Type B pancreatic cell (in vitro differentiated cells): ENCODE measurements at regions not wholly inside any gene's neighbourhood (a gene's known extent, or its start where the extent isn't known, plus 50 kb on each side); places are given as distances from the start of the nearest gene placed in this dataset.

Experiments used
- DNase-seq: peaks from one replicate; pipeline ENCODE4 v3.0.0; 2021; ENCODE audit warnings: mixed read lengths; ENCODE audit not compliant: unreplicated experiment; ENCODE audit errors: extremely low spot score
- H3K27ac Mint-ChIP-seq: 2 replicates; pipeline ENCODE4 v1.8.0; 2021; ENCODE audit warnings: mild to moderate bottlenecking, mixed read lengths
- H3K27me3 Mint-ChIP-seq: 2 replicates; pipeline ENCODE4 v1.8.0; 2021; ENCODE audit warnings: mixed read lengths
- H3K36me3 Mint-ChIP-seq: 2 replicates; pipeline ENCODE4 v1.8.0; 2021; ENCODE audit warnings: mixed read lengths
- H3K4me1 Mint-ChIP-seq: one replicate; pipeline ENCODE4 v1.8.0; 2021; ENCODE audit warnings: mixed read lengths; ENCODE audit not compliant: unreplicated experiment
- H3K4me3 Mint-ChIP-seq: 2 replicates; pipeline ENCODE4 v1.8.0; 2021; ENCODE audit warnings: mild to moderate bottlenecking, mixed read lengths
- H3K9me3 Mint-ChIP-seq: 2 replicates; pipeline ENCODE4 v1.8.0; 2021; ENCODE audit warnings: mixed read lengths
- CTCF ChIP-seq: fragments of 200-600 bp; sonication (generic); conservative IDR thresholded peaks from 2 replicates; pipeline ENCODE4 v1.5.0; 2021; ENCODE audit warnings: antibody characterized with exemption, mild to moderate bottlenecking

GRCh38 chr6:165844232-165844631 lies 181.2 kb upstream of the PDE10A start:
- H3K4me3 Mint-ChIP-seq = no peak overlapping the region
- peaks cover 56% of the 10 kb centered on the region for H3K27me3 Mint-ChIP-seq
- no peak for TF ChIP-seq CTCF
- H3K4me1 Mint-ChIP-seq = peaks cover 22% of the 10 kb centered on the region
- no peak for DNase-seq
- no peak overlapping the region for H3K27ac Mint-ChIP-seq
- H3K9me3 Mint-ChIP-seq = no peaks in the 10 kb centered on the region
- no peaks in the 10 kb centered on the region for H3K36me3 Mint-ChIP-seq

GRCh38 chr6:165843568-165844113 lies 180.6 kb upstream of the PDE10A start:
- H3K9me3 Mint-ChIP-seq = no peaks in the 10 kb centered on the region
- no peak for TF ChIP-seq CTCF
- peaks cover 22% of the 10 kb centered on the region for H3K4me1 Mint-ChIP-seq
- no peaks in the 10 kb centered on the region for H3K36me3 Mint-ChIP-seq
- H3K27me3 Mint-ChIP-seq = peaks cover 54% of the 10 kb centered on the region
- DNase-seq = no peak
- no peak overlapping the region for H3K4me3 Mint-ChIP-seq
- H3K27ac Mint-ChIP-seq = no peak overlapping the region

GRCh38 chr6:165843121-165843520 lies 180.1 kb upstream of the PDE10A start:
- Mint-ChIP-seq H3K27ac (no peak overlapping the region), H3K27me3 (peaks cover 54% of the 10 kb centered on the region), H3K4me3 (no peak overlapping the region), H3K4me1 (peaks cover 22% of the 10 kb centered on the region), H3K36me3 (no peaks in the 10 kb centered on the region), H3K9me3 (no peaks in the 10 kb centered on the region)
- TF ChIP-seq CTCF = no peak
- no peak for DNase-seq

- no peak for DNase-seq
- Mint-ChIP-seq H3K4me3 (no peak overlapping the region), H3K27ac (no peak overlapping the region), H3K4me1 (peaks cover 22% of the 10 kb centered on the region), H3K27me3 (peaks cover 51% of the 10 kb centered on the region), H3K9me3 (no peaks in the 10 kb centered on the region), H3K36me3 (no peaks in the 10 kb centered on the region)
- no peak for TF ChIP-seq CTCF
These were observed 179.4 kb upstream of the PDE10A start for GRCh38 chr6:165842281-165842936.

- no peak overlapping the region for H3K4me3 Mint-ChIP-seq
- H3K4me1 Mint-ChIP-seq = peaks cover 22% of the 10 kb centered on the region
- TF ChIP-seq CTCF = no peak
- no peaks in the 10 kb centered on the region for H3K9me3 Mint-ChIP-seq
- peaks cover 44% of the 10 kb centered on the region for H3K27me3 Mint-ChIP-seq
- H3K36me3 Mint-ChIP-seq = no peaks in the 10 kb centered on the region
- DNase-seq = no peak
- no peak overlapping the region for H3K27ac Mint-ChIP-seq
These were observed 178.1 kb upstream of the PDE10A start for GRCh38 chr6:165841153-165841558.
